ENCODE measurements at regions not wholly inside any gene's neighbourhood (a gene's known extent, or its start where the extent isn't known, plus 50 kb on each side); places are given as distances from the start of the nearest gene placed in this dataset.

- no peak for DNase-seq
These were observed 282.1 kb upstream of the NT5C1B start for GRCh38 chr2:18871430-18871829.

GRCh38 chr2:18870307-18870706, 280.9 kb upstream of the NT5C1B start:
- DNase-seq, result no peak

GRCh38 chr2:18861951-18862350, 272.6 kb upstream of the NT5C1B start:
- DNase-seq, result no peak

- no peak for DNase-seq
These were observed 270.8 kb upstream of the NT5C1B start for GRCh38 chr2:18860179-18860578.

- no peak for DNase-seq
These were observed 267.4 kb upstream of the NT5C1B start for GRCh38 chr2:18856765-18857164.

GRCh38 chr2:18855027-18855426, 265.7 kb upstream of the NT5C1B start:
- DNase-seq, result no peak

- no peak for DNase-seq
These were observed 260.6 kb upstream of the NT5C1B start for GRCh38 chr2:18849841-18850578.

GRCh38 chr2:18848646-18849045, 259.3 kb upstream of the NT5C1B start:
- no peak for DNase-seq

- no peak for DNase-seq
These were observed 256.6 kb upstream of the NT5C1B start for GRCh38 chr2:18845854-18846445.

- no peak for DNase-seq
These were observed 253.5 kb upstream of the NT5C1B start for GRCh38 chr2:18842836-18843235.

GRCh38 chr2:18841248-18842150, 252.1 kb upstream of the NT5C1B start:
- no peak for DNase-seq

GRCh38 chr2:18837240-18837639, 247.9 kb upstream of the NT5C1B start:
- no peak for DNase-seq

- DNase-seq, result no peak
These were observed 247.1 kb upstream of the NT5C1B start for GRCh38 chr2:18836436-18836835.

- no peak for DNase-seq
These were observed 246.4 kb upstream of the NT5C1B start for GRCh38 chr2:18835787-18836186.

- DNase-seq, result no peak
These were observed 245.0 kb upstream of the NT5C1B start for GRCh38 chr2:18834341-18834740.

GRCh38 chr2:18833941-18834340, 244.6 kb upstream of the NT5C1B start:
- DNase-seq, result no peak

GRCh38 chr2:18831916-18832510, 242.6 kb upstream of the NT5C1B start:
- DNase-seq, result no peak

- no peak for DNase-seq
These were observed 241.6 kb upstream of the NT5C1B start for GRCh38 chr2:18830962-18831361.

GRCh38 chr2:18829976-18830375, 240.6 kb upstream of the NT5C1B start:
- no peak for DNase-seq

- no peak for DNase-seq
These were observed 240.0 kb upstream of the NT5C1B start for GRCh38 chr2:18829251-18829902.

GRCh38 chr2:18828296-18828695, 238.9 kb upstream of the NT5C1B start:
- DNase-seq, result no peak

- no peak for DNase-seq
These were observed 236.5 kb upstream of the NT5C1B start for GRCh38 chr2:18825838-18826237.

GRCh38 chr2:18824915-18825314, 235.5 kb upstream of the NT5C1B start:
- no peak for DNase-seq

Data from SHP77 (cell line).